ENCODE measurements at regions not wholly inside any gene's neighbourhood (a gene's known extent, or its start where the extent isn't known, plus 50 kb on each side); places are given as distances from the start of the nearest gene placed in this dataset.

GRCh38 chr6:1222728-1223595, 88.9 kb upstream of the FOXQ1 start:
- H3K27me3 ChIP-seq, result no peaks in the 10 kb centered on the region
- no peak for DNase-seq
- H3K4me1 ChIP-seq, result peaks cover 0 to 13% (median 0%) of the 10 kb centered on the region in 3 donors
- 82 to 88% methylated on average over 10 of the region's 13 CpGs for WGBS, 2 donors
- H3K4me3 ChIP-seq, result no peak overlapping the region
- no peak for TF ChIP-seq CTCF (IDR thresholded peaks at IDR 0.05)
- no peak for TF ChIP-seq POLR2A (IDR thresholded peaks at IDR 0.05)
- H3K9me3 ChIP-seq, result no peaks in the 10 kb centered on the region
- H3K27ac ChIP-seq, result no peak overlapping the region
- no peaks in the 10 kb centered on the region for H3K36me3 ChIP-seq
- intact Hi-C loops (cut with DNase I), result no loop called here

- WGBS, 2 donors, result 73 to 79% methylated on average over 5 of the region's 5 CpGs
- Histone ChIP-seq H3K27ac (no peak overlapping the region), H3K36me3 (no peaks in the 10 kb centered on the region), H3K4me1 (no peaks in the 10 kb centered on the region), H3K4me3 (no peak overlapping the region), H3K27me3 (no peaks in the 10 kb centered on the region), H3K9me3 (no peaks in the 10 kb centered on the region)
- DNase-seq, result no peak
- intact Hi-C loops (cut with DNase I), result no loop called here
- TF ChIP-seq CTCF (IDR thresholded peaks at IDR 0.05), result no peak
These were observed 94.5 kb upstream of the FOXQ1 start for GRCh38 chr6:1217396-1217795.

- intact Hi-C loops (cut with DNase I), result no loop called here
- Histone ChIP-seq H3K9me3 (no peaks in the 10 kb centered on the region), H3K27ac (no peak overlapping the region), H3K4me1 (no peaks in the 10 kb centered on the region), H3K27me3 (no peaks in the 10 kb centered on the region), H3K4me3 (no peak overlapping the region), H3K36me3 (no peaks in the 10 kb centered on the region)
- DNase-seq, result no peak
- 61 to 62% methylated on average over 6 of the region's 6 CpGs for WGBS, 2 donors
- no peak for TF ChIP-seq POLR2A (IDR thresholded peaks at IDR 0.05)
These were observed 95.4 kb upstream of the FOXQ1 start for GRCh38 chr6:1216488-1216974.

- Histone ChIP-seq H3K4me1 (no peaks in the 10 kb centered on the region), H3K27me3 (no peaks in the 10 kb centered on the region), H3K9me3 (no peaks in the 10 kb centered on the region), H3K36me3 (no peaks in the 10 kb centered on the region), H3K27ac (no peak overlapping the region), H3K4me3 (no peak overlapping the region)
- no peak for DNase-seq
- 91 to 100% methylated on average over 4 to 10 of the region's 11 CpGs for WGBS, 2 donors
- intact Hi-C loops (cut with DNase I), result no loop called here
- TF ChIP-seq POLR2A (IDR thresholded peaks at IDR 0.05) (no peak), CTCF (IDR thresholded peaks at IDR 0.05) (no peak)
These were observed 95.9 kb upstream of the FOXQ1 start for GRCh38 chr6:1215884-1216487.

GRCh38 chr6:1215023-1215422, 96.9 kb upstream of the FOXQ1 start:
- no peak for DNase-seq
- 83 to 90% methylated on average over 1 to 3 of the region's 3 CpGs for WGBS, 2 donors
- Histone ChIP-seq H3K4me1 (no peaks in the 10 kb centered on the region), H3K9me3 (no peaks in the 10 kb centered on the region), H3K4me3 (no peak overlapping the region), H3K36me3 (no peaks in the 10 kb centered on the region), H3K27ac (no peak overlapping the region), H3K27me3 (no peaks in the 10 kb centered on the region)
- TF ChIP-seq CTCF (IDR thresholded peaks at IDR 0.05), result no peak
- TF ChIP-seq POLR2A (IDR thresholded peaks at IDR 0.05), result no peak
- intact Hi-C loops (cut with DNase I), result no loop called here

Data from esophagus squamous epithelium (tissue), 5 donors.